ENCODE measurements at regions not wholly inside any gene's neighbourhood (a gene's known extent, or its start where the extent isn't known, plus 50 kb on each side); places are given as distances from the start of the nearest gene placed in this dataset.
"Not testable (repeated sequence)": the region's sequence is repeated elsewhere in the genome, so short reads cannot be mapped to it uniquely, and the experiment has no call there.

- not testable (repeated sequence) for TF ChIP-seq BHLHE40 (IDR thresholded peaks at IDR 0.05; ENCODE audit: low read depth, low read length); FOS (IDR thresholded peaks at IDR 0.05; ENCODE audit: low read depth, low read length); POLR2A (IDR thresholded peaks at IDR 0.05; ENCODE audit: low read depth, low read length); CTCF (conservative IDR thresholded peaks at IDR 0.05; ENCODE audit: low read depth, low read length); RCOR1 (IDR thresholded peaks at IDR 0.05; ENCODE audit: insufficient replicate concordance, low read length); USF2 (IDR thresholded peaks at IDR 0.05; ENCODE audit: low read depth, low read length); MAFK (IDR thresholded peaks at IDR 0.05; ENCODE audit: low read depth, low read length); RAD21 (IDR thresholded peaks at IDR 0.05; ENCODE audit: low read length)
These were observed 129.3 kb downstream of the ZMAT3 start for GRCh38 chr3:178942261-178942660.

All from IMR-90 (cell line).